ENCODE measurements at regions not wholly inside any gene's neighbourhood (a gene's known extent, or its start where the extent isn't known, plus 50 kb on each side); places are given as distances from the start of the nearest gene placed in this dataset.

- TF ChIP-seq CTCF (IDR thresholded peaks at IDR 0.05), result no peak
- TF ChIP-seq POLR2A (IDR thresholded peaks at IDR 0.05), result no peak
Measured at GRCh38 chr6:130761286-130761685, 65.9 kb upstream of the SMLR1 start.

All from uterus (tissue), 2 donors.